HG03135 (cell line): ENCODE measurements at regions not wholly inside any gene's neighbourhood (a gene's known extent, or its start where the extent isn't known, plus 50 kb on each side); places are given as distances from the start of the nearest gene placed in this dataset.

Experiments used
- ATAC-seq: cut with Tn5 transposase; IDR thresholded peaks from one replicate; pipeline ENCODE4 v1.9.1; 2021; ENCODE audit warnings: mild to moderate bottlenecking, moderate library complexity; ENCODE audit not compliant: unreplicated experiment

- ATAC-seq, result no peak
Measured at GRCh38 chr20:1720845-1721475, 63.4 kb upstream of the SIRPG start.

GRCh38 chr20:1720226-1720625, 62.6 kb upstream of the SIRPG start:
- no peak for ATAC-seq

DNA sequence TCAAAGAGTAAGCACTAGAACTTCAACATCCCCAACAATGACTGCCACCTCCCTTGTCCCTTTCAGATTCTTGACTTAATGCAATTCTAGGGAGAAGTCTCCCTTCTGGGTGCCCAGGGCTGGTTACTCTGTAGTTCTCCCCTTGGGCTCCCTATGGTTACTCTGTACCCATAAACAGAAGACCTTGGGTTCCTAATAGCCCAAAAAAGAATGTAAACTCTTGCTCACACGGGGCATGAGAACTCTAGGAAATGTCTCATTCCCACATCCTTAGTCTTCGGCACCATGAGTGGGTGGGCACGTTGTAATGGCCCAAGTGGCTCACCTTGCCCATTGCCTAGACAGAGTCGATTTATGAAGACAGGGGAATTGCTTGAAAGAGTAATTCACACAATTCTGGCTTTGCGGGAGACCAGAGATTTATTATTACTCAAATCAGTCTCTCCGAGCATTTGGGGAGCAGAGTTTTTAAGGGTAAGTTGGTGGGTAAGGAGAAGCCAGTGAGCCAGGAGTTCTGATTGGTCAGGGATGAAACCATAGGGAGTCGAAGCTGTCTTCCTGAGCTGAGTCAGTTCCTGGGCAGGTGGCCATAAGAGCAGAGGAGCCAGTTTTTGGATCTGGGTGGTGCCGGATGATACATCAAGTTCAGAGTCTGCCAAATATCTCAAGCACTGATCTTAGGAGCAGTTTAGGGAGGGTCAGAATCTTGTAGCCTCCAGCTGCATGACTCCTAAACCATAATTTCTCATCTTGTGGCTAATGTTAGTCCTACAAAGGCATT, 61.2 kb upstream of the SIRPG start:
- no peak for ATAC-seq

DNA sequence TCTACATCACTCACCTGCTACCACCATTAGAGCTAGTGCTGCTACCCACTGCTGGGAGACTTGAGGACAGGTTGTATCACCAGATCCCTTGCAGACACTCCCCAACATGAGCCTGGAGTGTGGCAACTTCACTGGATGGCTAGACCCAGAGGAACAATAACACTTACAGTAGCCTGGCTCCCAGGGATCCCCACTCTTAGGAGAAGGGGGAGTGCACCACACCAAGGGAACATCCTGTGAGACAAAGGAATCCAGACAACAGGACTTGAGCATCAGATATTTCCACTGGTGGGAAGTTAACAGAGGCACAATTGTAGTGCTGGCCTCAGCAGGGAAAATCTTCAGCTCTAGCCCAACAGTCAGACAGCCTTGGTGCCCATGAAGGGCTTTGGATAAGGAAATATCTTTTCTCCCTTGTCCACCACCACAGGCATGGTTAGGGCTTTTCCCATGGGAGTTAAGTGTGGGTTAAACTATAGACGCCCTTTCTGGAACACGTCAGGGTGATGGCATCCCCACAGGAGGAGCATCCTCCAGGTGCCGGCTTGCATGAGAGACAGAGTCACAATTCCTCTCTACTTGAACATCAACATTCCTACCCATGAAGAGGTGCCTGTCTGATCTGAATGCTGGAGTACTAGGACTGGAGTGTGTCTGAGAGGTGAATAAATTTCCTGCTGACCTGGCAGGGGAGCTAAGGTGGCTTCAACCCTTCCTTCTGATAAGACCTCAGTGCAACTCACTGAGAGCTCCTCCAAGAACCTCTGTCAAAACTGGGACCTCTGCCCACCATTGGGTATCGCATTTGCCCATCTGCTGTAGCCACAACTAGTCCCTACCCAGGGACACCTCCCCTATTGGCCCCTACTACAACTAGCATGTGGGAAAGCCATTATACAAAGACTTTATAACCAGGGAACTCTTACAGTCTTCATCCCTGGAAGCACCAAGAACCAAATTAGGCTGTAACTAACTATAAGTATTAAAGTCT, 55.4 kb upstream of the SIRPG start:
- no peak for ATAC-seq

- ATAC-seq, result no peak
Measured at GRCh38 chr20:1711826-1712601, 54.4 kb upstream of the SIRPG start.

DNA sequence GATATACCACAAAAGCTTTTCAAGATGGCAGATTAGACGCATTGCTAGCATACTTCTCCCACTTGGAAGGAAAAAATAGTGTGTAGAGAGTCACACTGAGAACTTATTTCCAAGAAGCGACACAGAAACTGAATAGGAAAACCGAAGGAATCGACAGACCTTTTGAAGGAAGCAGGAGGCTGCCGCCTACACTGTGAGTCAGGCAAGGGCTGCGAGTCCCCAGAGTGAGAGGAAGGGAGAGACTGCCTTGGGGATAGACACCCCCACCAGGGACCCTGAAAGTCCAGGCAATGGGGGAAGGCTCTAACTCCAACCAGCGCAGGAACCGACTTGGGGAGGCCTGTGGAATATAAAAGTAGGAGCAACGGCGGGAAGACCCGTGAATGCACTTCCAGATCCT, 53.7 kb upstream of the SIRPG start:
- ATAC-seq, result no peak

- ATAC-seq, result no peak
Measured at GRCh38 chr20:1710484-1710883, 52.9 kb upstream of the SIRPG start.

GRCh38 chr20:1707588-1708449, 50.2 kb upstream of the SIRPG start:
- no peak for ATAC-seq
